Fibroblast of lung (primary cell): ENCODE measurements at regions not wholly inside any gene's neighbourhood (a gene's known extent, or its start where the extent isn't known, plus 50 kb on each side); places are given as distances from the start of the nearest gene placed in this dataset.

Source experiments
- DNase-seq, 2 donors: peaks; one replicate each; pipeline versions ENCODE4 v3.0.0 to v3.0.0-alpha.2; 2010; ENCODE audit warnings: low read depth in 2 of 2
- H2AFZ ChIP-seq: 2 replicates; pipeline ENCODE4 v1.5.1; 2012; ENCODE audit warnings: low read length, control low read depth, inconsistent platforms
- H3K27ac ChIP-seq: 2 replicates; pipeline ENCODE4 v1.5.1; 2011; ENCODE audit warnings: low read length, control low read depth; ENCODE audit not compliant: insufficient read depth
- H3K27me3 ChIP-seq: 2 replicates; pipeline ENCODE4 v1.5.1; 2011; ENCODE audit warnings: mild to moderate bottlenecking, low read length; ENCODE audit not compliant: control insufficient read depth, insufficient read depth
- H3K36me3 ChIP-seq: 2 replicates; pipeline ENCODE4 v1.5.1; 2011; ENCODE audit warnings: low read length; ENCODE audit not compliant: control insufficient read depth, insufficient read depth
- H3K4me1 ChIP-seq: 2 replicates; pipeline ENCODE4 v1.5.1; 2011; ENCODE audit warnings: low read length; ENCODE audit not compliant: control insufficient read depth, insufficient read depth; ENCODE audit errors: extremely low read depth
- H3K4me2 ChIP-seq: 2 replicates; pipeline ENCODE4 v1.5.1; 2011; ENCODE audit warnings: low read length, control low read depth; ENCODE audit not compliant: insufficient read depth; ENCODE audit errors: extremely low read depth
- H3K4me3 ChIP-seq, 4 experiments: fragments of 200-600 bp in 1 of 4; sonication (generic) in 1 of 4; replicated peaks in 1 of 4; 2 replicates each; pipeline ENCODE4 v1.5.1; 2011 to 2016; ENCODE audit warnings: low read length in 4 of 4, low read depth in 3 of 4, mild to moderate bottlenecking in 3 of 4, control low read depth in 2 of 4, inconsistent platforms in 1 of 4, mixed read lengths in 1 of 4; ENCODE audit not compliant: insufficient read depth in 1 of 4; ENCODE audit errors: control extremely low read depth in 1 of 4
- H3K79me2 ChIP-seq: 2 replicates; pipeline ENCODE4 v1.5.1; 2012; ENCODE audit warnings: mild to moderate bottlenecking, low read length, inconsistent platforms; ENCODE audit not compliant: control insufficient read depth, insufficient read depth
- H3K9ac ChIP-seq: 2 replicates; pipeline ENCODE4 v1.5.1; 2011; ENCODE audit warnings: mild to moderate bottlenecking, low read length, control low read depth; ENCODE audit not compliant: insufficient read depth
- H3K9me3 ChIP-seq: 2 replicates; pipeline ENCODE4 v1.5.1; 2012; ENCODE audit warnings: low read depth, low read length; ENCODE audit not compliant: control insufficient read depth, insufficient read depth
- H4K20me1 ChIP-seq: 2 replicates; pipeline ENCODE4 v1.5.1; 2011; ENCODE audit warnings: low read length; ENCODE audit not compliant: control insufficient read depth, insufficient read depth; ENCODE audit errors: extremely low read depth
- CTCF ChIP-seq, 2 donors: IDR thresholded peaks in 1 of 2; conservative IDR thresholded peaks in 1 of 2; 1 replicate in 1 of 2; 2 replicates in 1 of 2; pipeline ENCODE4 v1.5.1; 2011 to 2012; ENCODE audit warnings: low read length in 2 of 2, control low read depth in 1 of 2, inconsistent platforms in 1 of 2, low read depth in 1 of 2, mild to moderate bottlenecking in 1 of 2
- EZH2 ChIP-seq: IDR thresholded peaks from 2 replicates; pipeline ENCODE4 v1.5.1; 2012; ENCODE audit warnings: low read length, control low read depth, mild to moderate bottlenecking; ENCODE audit errors: missing control alignments

- H3K27me3 ChIP-seq, result no peaks in the 10 kb centered on the region
- H3K4me1 ChIP-seq, result no peaks in the 10 kb centered on the region
- no peak overlapping the region for H3K27ac ChIP-seq
- no peak overlapping the region for H2AFZ ChIP-seq
- no peak overlapping the region for H3K4me2 ChIP-seq
- H3K9ac ChIP-seq, result no peak overlapping the region
- TF ChIP-seq CTCF (conservative IDR thresholded peaks at IDR 0.05 in 1 of 2, IDR thresholded peaks at IDR 0.05 in 1 of 2; ENCODE audit: low read depth in 1 of 2, low read length in 2 of 2) (no peak), EZH2 (no peak)
- no peak for DNase-seq
- no peaks in the 10 kb centered on the region for H4K20me1 ChIP-seq
- no peaks in the 10 kb centered on the region for H3K79me2 ChIP-seq
- no peak overlapping the region for H3K4me3 ChIP-seq
- no peaks in the 10 kb centered on the region for H3K36me3 ChIP-seq
- no peaks in the 10 kb centered on the region for H3K9me3 ChIP-seq
Observed at GRCh38 chr10:64601298-64601697, 1080.1 kb downstream of the REEP3 start.

GRCh38 chr10:64617085-64617484 is 1095.9 kb downstream of the REEP3 start:
- H3K27ac ChIP-seq, result no peak overlapping the region
- H3K4me1 ChIP-seq, result no peaks in the 10 kb centered on the region
- TF ChIP-seq EZH2 (no peak), CTCF (conservative IDR thresholded peaks at IDR 0.05 in 1 of 2, IDR thresholded peaks at IDR 0.05 in 1 of 2; ENCODE audit: low read depth in 1 of 2, low read length in 2 of 2) (no peak)
- no peak for DNase-seq
- no peak overlapping the region for H3K4me2 ChIP-seq
- no peak overlapping the region for H2AFZ ChIP-seq
- no peak overlapping the region for H3K4me3 ChIP-seq
- no peaks in the 10 kb centered on the region for H4K20me1 ChIP-seq
- no peak overlapping the region for H3K9ac ChIP-seq
- H3K9me3 ChIP-seq, result no peaks in the 10 kb centered on the region
- no peaks in the 10 kb centered on the region for H3K36me3 ChIP-seq
- no peaks in the 10 kb centered on the region for H3K79me2 ChIP-seq
- H3K27me3 ChIP-seq, result no peaks in the 10 kb centered on the region

- no peaks in the 10 kb centered on the region for H3K4me1 ChIP-seq
- no peak overlapping the region for H3K9ac ChIP-seq
- no peaks in the 10 kb centered on the region for H3K79me2 ChIP-seq
- no peaks in the 10 kb centered on the region for H4K20me1 ChIP-seq
- H3K27me3 ChIP-seq, result no peaks in the 10 kb centered on the region
- no peak overlapping the region for H3K4me2 ChIP-seq
- TF ChIP-seq EZH2, result no peak
- no peak for TF ChIP-seq CTCF (conservative IDR thresholded peaks at IDR 0.05 in 1 of 2, IDR thresholded peaks at IDR 0.05 in 1 of 2; ENCODE audit: low read depth in 1 of 2, low read length in 2 of 2)
- H3K9me3 ChIP-seq, result no peaks in the 10 kb centered on the region
- no peaks in the 10 kb centered on the region for H3K36me3 ChIP-seq
- no peak overlapping the region for H3K27ac ChIP-seq
- no peak overlapping the region for H3K4me3 ChIP-seq
- no peak for DNase-seq
- no peak overlapping the region for H2AFZ ChIP-seq
Observed at GRCh38 chr10:64619102-64619501, 1097.9 kb downstream of the REEP3 start.
